Loucy (cell line): ENCODE measurements at regions not wholly inside any gene's neighbourhood (a gene's known extent, or its start where the extent isn't known, plus 50 kb on each side); places are given as distances from the start of the nearest gene placed in this dataset.

Experiments
- H2AFZ ChIP-seq: fragments of 200-600 bp; sonication (generic); 2 replicates; pipeline ENCODE4 v1.6.0; 2016; ENCODE audit warnings: antibody characterized with exemption, mild to moderate bottlenecking, low read length, moderate library complexity
- H3F3A ChIP-seq: fragments of 200-600 bp; 2 replicates; pipeline ENCODE4 v1.6.0; 2016; ENCODE audit warnings: antibody characterized with exemption, low read depth, mild to moderate bottlenecking
- H3K27me3 ChIP-seq: fragments of 200-600 bp; sonication (generic); 2 replicates; pipeline ENCODE4 v1.6.1; 2014; ENCODE audit warnings: low read length, mild to moderate bottlenecking; ENCODE audit not compliant: insufficient read depth, poor library complexity, severe bottlenecking
- H3K36me3 ChIP-seq: fragments of 200-600 bp; sonication (generic); 2 replicates; pipeline ENCODE4 v1.6.1; 2016; ENCODE audit warnings: low read length; ENCODE audit not compliant: insufficient read depth
- H3K4me1 ChIP-seq: fragments of 200-600 bp; sonication (generic); 2 replicates; pipeline ENCODE4 v1.5.1; 2014; ENCODE audit warnings: low read length, mild to moderate bottlenecking; ENCODE audit not compliant: insufficient read depth, poor library complexity, severe bottlenecking
- H3K4me2 ChIP-seq: fragments of 200-600 bp; sonication (generic); 2 replicates; pipeline ENCODE4 v1.6.0; 2014; ENCODE audit warnings: antibody characterized with exemption, low read length, low read depth, mild to moderate bottlenecking; ENCODE audit not compliant: poor library complexity, severe bottlenecking
- H3K4me3 ChIP-seq: fragments of 200-600 bp; sonication (generic); 2 replicates; pipeline ENCODE4 v1.5.1; 2014; ENCODE audit warnings: low read length, mild to moderate bottlenecking, mixed read lengths; ENCODE audit not compliant: poor library complexity, severe bottlenecking
- H3K79me2 ChIP-seq: fragments of 200-600 bp; sonication (generic); 2 replicates; pipeline ENCODE4 v1.6.1; 2014; ENCODE audit warnings: low read length; ENCODE audit not compliant: insufficient read depth
- H3K9ac ChIP-seq: fragments of 200-600 bp; sonication (generic); 2 replicates; pipeline ENCODE4 v1.6.0; 2014; ENCODE audit warnings: mild to moderate bottlenecking, low read depth, low read length, moderate library complexity; ENCODE audit not compliant: poor library complexity, severe bottlenecking
- H3K9me2 ChIP-seq: fragments of 200-600 bp; sonication (generic); replicated peaks from 2 replicates; pipeline ENCODE4 v1.6.1; 2016; ENCODE audit warnings: low read depth, low read length, mixed read lengths
- H3K9me3 ChIP-seq: fragments of 200-600 bp; sonication (generic); 2 replicates; pipeline ENCODE4 v1.6.1; 2014; ENCODE audit warnings: mild to moderate bottlenecking, antibody characterized with exemption, low read length, low read depth; ENCODE audit not compliant: insufficient read depth
- H4K20me1 ChIP-seq: fragments of 200-600 bp; sonication (generic); 2 replicates; pipeline ENCODE4 v1.6.0; 2014; ENCODE audit warnings: antibody characterized with exemption, low read length, mild to moderate bottlenecking; ENCODE audit not compliant: insufficient read depth, poor library complexity, severe bottlenecking
- EZH2phosphoT487 ChIP-seq: fragments of 200-600 bp; IDR thresholded peaks from 2 replicates; pipeline ENCODE4 v1.6.1; 2018; ENCODE audit warnings: antibody characterized with exemption, mild to moderate bottlenecking, moderate library complexity, borderline replicate concordance
- TF ChIP-seq, protein P1 (sequence below): fragments of 200-600 bp; sonication (generic); conservative IDR thresholded peaks from 2 replicates; pipeline ENCODE4 v1.5.1; 2014; ENCODE audit warnings: mild to moderate bottlenecking, antibody characterized with exemption, low read length

DNA sequence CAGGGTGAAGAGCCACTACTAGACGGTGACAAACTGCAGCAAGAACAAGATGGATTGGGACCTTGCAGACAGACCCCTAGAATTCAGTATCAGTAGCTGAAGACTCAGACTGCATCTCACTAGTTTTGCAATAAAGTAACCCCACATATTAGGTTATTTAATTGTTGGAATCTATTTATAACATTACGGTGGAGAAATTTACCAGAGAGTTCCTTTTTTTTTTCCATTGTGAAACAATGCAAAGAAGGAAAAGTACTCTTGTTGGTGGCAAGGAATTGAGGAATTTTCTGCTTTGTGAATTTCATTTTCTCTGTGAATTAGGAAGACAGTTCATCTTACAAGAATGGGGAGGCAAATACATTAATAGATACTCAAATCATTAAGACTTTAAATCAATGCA is 185.7 kb upstream of the PPFIA2 start:
- no peaks in the 10 kb centered on the region for H3F3A ChIP-seq
- H3K4me1 ChIP-seq: no peaks in the 10 kb centered on the region
- H3K36me3 ChIP-seq: no peaks in the 10 kb centered on the region
- H3K9ac ChIP-seq: no peak overlapping the region
- no peaks in the 10 kb centered on the region for H3K9me2 ChIP-seq
- TF ChIP-seq EZH2phosphoT487: no peak
- TF ChIP-seq, protein P1, sequence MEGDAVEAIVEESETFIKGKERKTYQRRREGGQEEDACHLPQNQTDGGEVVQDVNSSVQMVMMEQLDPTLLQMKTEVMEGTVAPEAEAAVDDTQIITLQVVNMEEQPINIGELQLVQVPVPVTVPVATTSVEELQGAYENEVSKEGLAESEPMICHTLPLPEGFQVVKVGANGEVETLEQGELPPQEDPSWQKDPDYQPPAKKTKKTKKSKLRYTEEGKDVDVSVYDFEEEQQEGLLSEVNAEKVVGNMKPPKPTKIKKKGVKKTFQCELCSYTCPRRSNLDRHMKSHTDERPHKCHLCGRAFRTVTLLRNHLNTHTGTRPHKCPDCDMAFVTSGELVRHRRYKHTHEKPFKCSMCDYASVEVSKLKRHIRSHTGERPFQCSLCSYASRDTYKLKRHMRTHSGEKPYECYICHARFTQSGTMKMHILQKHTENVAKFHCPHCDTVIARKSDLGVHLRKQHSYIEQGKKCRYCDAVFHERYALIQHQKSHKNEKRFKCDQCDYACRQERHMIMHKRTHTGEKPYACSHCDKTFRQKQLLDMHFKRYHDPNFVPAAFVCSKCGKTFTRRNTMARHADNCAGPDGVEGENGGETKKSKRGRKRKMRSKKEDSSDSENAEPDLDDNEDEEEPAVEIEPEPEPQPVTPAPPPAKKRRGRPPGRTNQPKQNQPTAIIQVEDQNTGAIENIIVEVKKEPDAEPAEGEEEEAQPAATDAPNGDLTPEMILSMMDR: no peak
- H3K4me2 ChIP-seq: no peak overlapping the region
- H3K4me3 ChIP-seq: no peak overlapping the region
- no peaks in the 10 kb centered on the region for H4K20me1 ChIP-seq
- no peaks in the 10 kb centered on the region for H3K27me3 ChIP-seq
- H3K9me3 ChIP-seq: no peaks in the 10 kb centered on the region
- H3K79me2 ChIP-seq: no peaks in the 10 kb centered on the region
- no peak overlapping the region for H2AFZ ChIP-seq

GRCh38 chr12:81942594-81942993 is 183.4 kb upstream of the PPFIA2 start:
- H3K4me3 ChIP-seq: no peak overlapping the region
- H3K27me3 ChIP-seq: no peaks in the 10 kb centered on the region
- H3K4me1 ChIP-seq: no peaks in the 10 kb centered on the region
- H3K9ac ChIP-seq: no peak overlapping the region
- no peak overlapping the region for H2AFZ ChIP-seq
- no peaks in the 10 kb centered on the region for H3K36me3 ChIP-seq
- H3K9me2 ChIP-seq: no peaks in the 10 kb centered on the region
- H4K20me1 ChIP-seq: no peaks in the 10 kb centered on the region
- H3F3A ChIP-seq: no peaks in the 10 kb centered on the region
- no peaks in the 10 kb centered on the region for H3K9me3 ChIP-seq
- no peak overlapping the region for H3K4me2 ChIP-seq
- no peaks in the 10 kb centered on the region for H3K79me2 ChIP-seq
- TF ChIP-seq EZH2phosphoT487: no peak
- TF ChIP-seq, protein P1: no peak

GRCh38 chr12:81930037-81930436 is 170.9 kb upstream of the PPFIA2 start:
- H3K9me2 ChIP-seq: no peaks in the 10 kb centered on the region

More at GRCh38 chr12:81930037-81930436, 170.9 kb upstream of the PPFIA2 start:
- Histone ChIP-seq H3K9ac (no peak overlapping the region), H3K79me2 (no peaks in the 10 kb centered on the region), H3F3A (no peaks in the 10 kb centered on the region), H3K4me1 (no peaks in the 10 kb centered on the region), H3K36me3 (no peaks in the 10 kb centered on the region), H3K4me2 (no peak overlapping the region), H3K4me3 (no peak overlapping the region), H3K9me3 (no peaks in the 10 kb centered on the region), H3K27me3 (no peaks in the 10 kb centered on the region), H4K20me1 (no peaks in the 10 kb centered on the region), H2AFZ (no peak overlapping the region)
- TF ChIP-seq, protein P1: no peak
- no peak for TF ChIP-seq EZH2phosphoT487
